Iris pigment epithelial cell (primary cell): ENCODE measurements at regions not wholly inside any gene's neighbourhood (a gene's known extent, or its start where the extent isn't known, plus 50 kb on each side); places are given as distances from the start of the nearest gene placed in this dataset.
"Not testable (repeated sequence)": the region's sequence is repeated elsewhere in the genome, so short reads cannot be mapped to it uniquely, and the experiment has no call there.

Source experiments
- DNase-seq: peaks from one replicate; pipeline ENCODE4 v3.0.0-alpha.2; 2011; ENCODE audit warnings: low read depth

DNA sequence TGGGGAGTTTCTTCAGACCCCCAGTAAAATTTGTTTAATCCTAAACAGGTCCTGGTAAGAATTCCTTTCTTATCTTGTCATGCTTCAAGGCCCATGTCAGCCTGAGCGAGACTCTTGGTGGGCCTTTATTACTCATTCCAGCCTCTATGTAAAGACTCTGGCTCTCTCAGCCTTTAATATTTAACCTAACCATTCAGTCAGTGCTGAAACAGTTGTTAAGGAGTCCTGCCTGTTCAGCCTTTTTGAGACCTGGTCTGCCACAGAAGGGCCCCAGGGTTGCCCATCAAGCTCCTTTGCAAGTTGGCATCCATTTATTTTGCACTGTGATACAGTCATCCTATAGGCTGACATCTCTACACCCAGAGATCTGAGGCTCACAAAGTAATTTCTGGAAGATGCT lies 107.7 kb upstream of the VANGL1 start:
- no peak for DNase-seq

DNA sequence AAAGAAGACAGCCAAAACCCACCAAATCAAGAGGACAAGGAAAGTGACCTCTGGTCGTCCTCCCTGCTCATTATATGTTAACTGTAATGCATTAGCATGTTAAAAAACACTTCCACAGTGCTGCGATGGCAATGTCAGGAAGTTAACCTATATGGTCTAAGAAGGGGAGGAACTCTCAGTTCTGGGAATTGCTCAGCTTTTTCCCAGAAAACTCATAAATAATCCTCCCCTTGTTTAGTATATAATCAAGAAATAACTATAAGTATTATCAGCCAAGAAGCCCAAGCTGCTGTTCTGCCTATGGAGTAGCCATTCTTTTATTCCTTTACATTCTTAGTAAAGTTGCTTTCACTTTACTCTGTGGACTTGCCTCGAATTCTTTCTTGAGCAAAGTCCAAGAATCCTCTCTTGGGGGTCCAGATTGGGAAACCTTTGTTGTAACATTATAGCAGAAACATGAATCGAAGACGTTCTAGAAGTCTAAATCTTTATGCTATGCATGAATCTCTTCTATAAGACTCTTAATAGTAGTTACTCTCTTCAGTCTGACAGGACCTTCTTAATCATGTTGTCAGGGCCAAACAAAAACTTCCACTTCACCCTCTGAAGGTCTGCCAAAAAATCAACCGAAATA lies 110.0 kb upstream of the VANGL1 start:
- DNase-seq = peak; percentile 61

GRCh38 chr1:115530407-115530806 lies 111.4 kb upstream of the VANGL1 start:
- DNase-seq = peak; percentile 57

GRCh38 chr1:115529216-115529897 lies 112.4 kb upstream of the VANGL1 start:
- peak; percentile 19 for DNase-seq

DNA sequence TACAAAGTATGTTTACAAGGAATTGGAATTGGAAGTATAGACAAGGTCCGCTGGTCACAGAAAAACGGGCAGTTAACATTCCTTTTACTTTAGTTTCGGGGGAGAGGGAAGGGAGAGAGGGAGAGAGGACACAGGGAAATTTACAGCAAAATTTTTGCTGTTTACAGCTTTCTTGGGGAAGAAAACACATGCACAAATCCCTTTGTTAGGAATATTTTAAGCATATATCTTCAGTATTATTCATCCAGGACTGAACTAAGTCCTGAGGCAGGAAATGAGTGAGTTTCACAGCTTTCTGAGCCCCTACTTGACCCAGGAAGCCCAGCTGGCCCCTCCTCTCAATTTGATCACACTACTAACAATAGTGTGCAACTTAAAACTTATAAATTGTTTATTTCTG lies 113.4 kb upstream of the VANGL1 start:
- not testable (repeated sequence) for DNase-seq

DNA sequence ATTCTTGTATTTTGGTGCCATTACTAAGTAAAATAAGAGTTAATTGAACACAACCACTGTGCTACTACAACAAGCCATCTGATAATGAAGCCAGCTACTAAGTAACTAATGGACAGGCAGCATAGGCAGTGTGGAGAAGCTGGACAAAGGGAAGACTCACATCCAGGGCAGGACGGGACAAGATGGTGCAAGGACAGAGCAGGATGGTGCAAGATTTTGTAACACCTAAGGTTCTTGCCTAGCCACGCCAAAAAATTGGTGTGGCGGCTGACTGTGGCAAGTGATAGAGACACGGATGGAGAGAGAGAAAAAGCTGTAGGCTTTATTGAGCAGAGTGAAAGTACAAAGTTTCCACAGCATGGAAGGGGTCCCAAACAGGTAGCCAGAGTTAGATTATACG lies 114.0 kb upstream of the VANGL1 start:
- DNase-seq = no peak

DNA sequence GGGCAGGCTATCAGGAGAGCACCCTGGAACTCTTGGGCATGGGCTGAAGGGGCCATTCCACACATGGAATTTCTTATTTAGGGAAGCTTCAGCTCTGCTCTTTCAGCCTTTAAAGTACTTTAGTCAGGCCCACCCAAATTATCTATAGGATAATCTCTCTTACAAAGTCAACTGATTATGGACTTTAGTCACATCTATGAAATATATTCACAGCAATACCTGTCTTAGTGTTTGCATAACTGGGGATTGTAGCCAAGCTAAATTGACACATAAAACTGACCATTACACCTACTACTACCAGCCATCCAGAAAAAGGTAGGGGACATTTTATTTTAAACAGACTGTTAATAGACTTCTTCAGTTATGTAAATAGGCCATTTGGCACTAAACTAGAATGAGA lies 114.9 kb upstream of the VANGL1 start:
- DNase-seq = no peak

DNA sequence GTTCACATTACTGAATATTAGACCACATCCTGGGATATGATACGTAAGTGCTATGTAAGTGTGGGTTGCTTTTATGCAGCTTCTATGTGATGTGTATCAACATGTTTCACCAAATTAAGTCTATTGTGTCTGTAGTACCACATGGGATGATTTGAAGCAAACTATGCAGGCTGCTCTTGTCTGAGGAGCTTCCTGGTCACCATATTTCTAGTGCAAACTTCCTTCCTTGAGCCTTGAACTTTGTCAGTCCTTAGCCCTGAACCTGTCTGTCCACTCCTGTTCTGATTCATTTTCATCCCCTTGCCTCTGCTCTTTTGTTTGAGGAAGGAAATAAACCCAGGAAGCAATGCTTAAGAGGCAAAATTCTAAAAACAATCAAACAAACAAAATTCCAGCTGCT lies 117.5 kb upstream of the VANGL1 start:
- no peak for DNase-seq

DNA sequence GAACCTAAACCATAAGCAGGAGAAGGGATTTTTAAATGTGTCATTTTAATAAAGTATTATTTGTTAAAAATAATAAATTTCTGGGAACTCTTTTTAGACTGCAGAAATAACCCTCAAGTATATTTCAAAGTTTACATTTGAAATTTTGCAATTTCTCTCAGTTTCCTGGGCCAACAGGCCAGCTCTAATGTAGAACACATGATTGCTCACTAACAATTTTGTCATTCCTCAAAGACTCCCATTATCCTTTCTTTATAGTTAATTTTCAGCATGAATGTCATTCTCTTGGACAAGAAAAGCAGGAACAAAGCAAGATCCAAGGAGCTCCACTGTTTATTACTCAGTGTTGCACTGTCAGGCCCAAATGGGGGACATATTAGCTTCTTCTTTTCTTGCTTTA lies 119.4 kb upstream of the VANGL1 start:
- no peak for DNase-seq

DNA sequence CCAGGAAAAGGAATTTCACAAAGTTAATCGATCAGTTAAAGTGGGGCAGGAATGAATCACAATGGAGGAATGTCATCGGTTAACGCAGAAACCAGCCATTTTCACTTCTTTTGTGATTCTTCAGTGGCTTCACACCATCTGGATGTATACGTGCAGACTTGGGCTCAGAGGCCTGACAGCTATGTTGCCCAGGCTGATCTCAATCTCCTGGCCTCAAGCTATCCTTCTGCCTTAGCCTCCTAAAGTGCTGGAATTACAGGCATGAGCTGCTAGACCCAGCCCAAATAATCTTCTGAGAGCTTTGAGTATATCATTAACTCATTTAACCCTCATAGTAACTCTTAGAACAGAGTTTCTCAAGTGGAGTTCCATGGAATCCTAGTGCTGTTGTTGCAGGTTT lies 126.5 kb upstream of the VANGL1 start:
- DNase-seq = no peak

DNA sequence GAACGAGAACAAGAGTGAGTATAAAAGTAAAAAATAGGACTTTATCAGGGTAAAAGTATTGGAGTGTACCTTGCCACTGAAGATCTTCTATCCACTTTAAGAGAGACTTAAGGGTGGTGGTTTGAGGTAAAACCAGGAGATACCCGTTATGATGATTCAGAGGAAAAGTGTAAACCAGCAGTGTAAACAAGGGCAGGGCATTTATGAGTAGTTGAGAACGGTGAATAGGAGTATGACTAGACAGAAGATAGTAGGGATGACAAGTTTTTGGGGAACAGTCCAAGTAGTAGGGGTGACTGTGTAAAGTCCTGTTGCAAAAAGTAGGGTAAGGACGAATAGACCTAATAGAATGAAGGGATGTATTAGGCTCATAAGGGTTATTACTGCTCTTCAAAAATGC lies 131.5 kb upstream of the VANGL1 start:
- DNase-seq = peak; percentile 40

GRCh38 chr1:115507901-115508300 lies 133.9 kb upstream of the VANGL1 start:
- DNase-seq = no peak

DNA sequence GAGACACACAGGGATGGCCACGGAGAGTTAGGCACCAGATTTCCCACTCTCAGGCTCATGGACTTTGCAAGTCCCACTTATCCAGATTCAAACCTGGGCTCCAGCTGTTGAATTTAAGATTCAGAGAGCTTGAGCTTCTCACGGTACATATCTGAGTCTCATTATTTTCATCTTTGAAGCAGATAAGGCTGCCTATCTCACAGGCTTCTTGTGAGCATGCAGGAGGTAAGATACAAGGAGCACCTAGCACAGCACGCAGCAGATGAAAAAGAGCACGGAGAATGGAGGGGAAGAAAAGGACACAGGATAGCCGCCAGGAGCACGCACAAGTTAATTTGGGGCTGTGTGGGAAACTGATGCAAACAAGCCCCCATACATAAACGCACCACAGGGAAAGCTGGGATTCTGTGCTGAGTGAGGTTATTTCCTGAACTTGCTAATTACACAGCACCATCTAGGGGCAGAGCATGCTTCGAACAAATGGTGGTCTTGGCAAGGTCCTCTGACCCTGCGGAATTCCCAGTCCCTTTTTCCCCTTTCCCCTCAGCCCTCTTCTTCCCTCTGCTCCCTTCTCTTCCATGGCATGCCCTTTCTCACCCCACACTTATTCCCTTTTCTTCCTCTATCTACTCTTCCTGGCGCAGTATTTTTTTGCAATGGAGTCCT lies 134.7 kb upstream of the VANGL1 start:
- DNase-seq = peak; percentile 62

- no peak for DNase-seq
These were observed 135.3 kb upstream of the VANGL1 start for GRCh38 chr1:115506518-115506917.

- no peak for DNase-seq
These were observed 136.6 kb upstream of the VANGL1 start for GRCh38 chr1:115505148-115505571.

GRCh38 chr1:115502183-115502582 lies 139.6 kb upstream of the VANGL1 start:
- not testable (repeated sequence) for DNase-seq

- no peak for DNase-seq
These were observed 140.3 kb upstream of the VANGL1 start for GRCh38 chr1:115501476-115501875.

GRCh38 chr1:115499253-115499652 lies 142.5 kb upstream of the VANGL1 start:
- no peak for DNase-seq

GRCh38 chr1:115496904-115497527 lies 144.8 kb upstream of the VANGL1 start:
- peak; percentile 89 for DNase-seq

DNA sequence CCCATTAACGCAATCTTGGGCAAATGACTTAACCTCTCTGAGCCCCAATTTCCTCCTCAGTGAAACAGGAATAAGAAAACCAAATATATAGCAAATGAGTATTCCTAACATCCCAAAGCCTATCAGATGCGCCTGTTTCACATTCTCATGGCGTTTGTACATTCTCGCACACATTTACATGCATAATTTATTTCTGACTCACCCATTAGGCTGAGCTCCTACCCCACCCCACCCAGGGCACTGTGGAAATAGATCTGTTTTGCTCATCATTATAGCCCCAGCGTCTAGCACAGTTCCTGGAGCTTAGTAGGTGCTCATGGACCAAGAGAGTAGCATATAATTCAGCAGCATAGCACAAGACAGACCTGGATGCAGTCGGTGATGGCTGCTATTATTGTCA lies 146.1 kb upstream of the VANGL1 start:
- DNase-seq = peak; percentile 83

- no peak for DNase-seq
These were observed 146.7 kb upstream of the VANGL1 start for GRCh38 chr1:115495111-115495510.

GRCh38 chr1:115493834-115494233 lies 147.9 kb upstream of the VANGL1 start:
- DNase-seq = no peak

GRCh38 chr1:115492880-115493279 lies 148.9 kb upstream of the VANGL1 start:
- peak; percentile 74 for DNase-seq
